OCI-LY7 (cell line): ENCODE measurements at regions not wholly inside any gene's neighbourhood (a gene's known extent, or its start where the extent isn't known, plus 50 kb on each side); places are given as distances from the start of the nearest gene placed in this dataset.

ENCODE experiments used
- BruUV-seq: library from RNA; stranded (reverse); fragments of 400-500 nt; replicated peaks from 2 replicates; lab custom pipeline; 2021; lab: Mats Ljungman, UMichigan
- CTCF ChIA-PET: fragments of 300-600 bp; sonication (Branson Sonifier 250); formaldehyde crosslinking; loops from one replicate; lab custom pipeline; 2022; ENCODE audit warnings: antibody characterized with exemption; ENCODE audit not compliant: unreplicated experiment; lab: Charles Lee
- POLR2A ChIA-PET: fragments of 300-600 bp; sonication (Branson Sonifier 250); formaldehyde crosslinking; loops from one replicate; lab custom pipeline; 2022; ENCODE audit warnings: antibody characterized with exemption; lab: Charles Lee
- DNase-seq: peaks from one replicate; pipeline ENCODE4 v3.0.0-alpha.2; 2015; ENCODE audit warnings: low spot score
- H2AFZ ChIP-seq: fragments of 200-600 bp; sonication (generic), shearing (Covaris generic); 2 replicates; pipeline ENCODE4 v1.6.1; 2014; ENCODE audit warnings: mild to moderate bottlenecking, antibody characterized with exemption, low read length, moderate library complexity
- H3K27ac ChIP-seq: fragments of 200-600 bp; sonication (generic); 2 replicates; pipeline ENCODE4 v1.5.1; 2014; ENCODE audit warnings: mixed run types, low read depth, mild to moderate bottlenecking, moderate library complexity, low read length, inconsistent platforms; ENCODE audit not compliant: poor library complexity, severe bottlenecking
- H3K36me3 ChIP-seq: fragments of 200-600 bp; sonication (generic); 2 replicates; pipeline ENCODE4 v1.6.1; 2014; ENCODE audit warnings: mild to moderate bottlenecking, antibody characterized with exemption, low read length, moderate library complexity, mixed read lengths; ENCODE audit not compliant: insufficient read depth
- H3K4me1 ChIP-seq: fragments of 200-600 bp; sonication (generic); 2 replicates; pipeline ENCODE4 v1.5.1; 2014; ENCODE audit warnings: mild to moderate bottlenecking, low read length; ENCODE audit not compliant: insufficient read depth, poor library complexity, severe bottlenecking
- H3K4me2 ChIP-seq: fragments of 200-600 bp; sonication (generic); 2 replicates; pipeline ENCODE4 v1.6.1; 2014; ENCODE audit warnings: mild to moderate bottlenecking, low read length
- H3K4me3 ChIP-seq: fragments of 200-600 bp; sonication (generic); 2 replicates; pipeline ENCODE4 v1.5.1; 2014; ENCODE audit warnings: mild to moderate bottlenecking, low read depth, low read length; ENCODE audit not compliant: poor library complexity, severe bottlenecking
- H3K79me2 ChIP-seq: fragments of 200-600 bp; sonication (generic); 2 replicates; pipeline ENCODE4 v1.6.1; 2016; ENCODE audit warnings: low read depth, mild to moderate bottlenecking, low read length, moderate library complexity, mixed read lengths; ENCODE audit not compliant: insufficient read depth
- H3K9me2 ChIP-seq: fragments of 200-600 bp; sonication (generic); 2 replicates; pipeline ENCODE4 v1.6.1; 2016; ENCODE audit warnings: mild to moderate bottlenecking, low read length, mixed read lengths; ENCODE audit not compliant: insufficient read depth
- H3K9me3 ChIP-seq: fragments of 200-600 bp; sonication (generic); 2 replicates; pipeline ENCODE4 v1.6.1; 2014; ENCODE audit warnings: mild to moderate bottlenecking, mixed run types, low read length, mixed read lengths
- H4K20me1 ChIP-seq: fragments of 200-600 bp; sonication (generic); 2 replicates; pipeline ENCODE4 v1.6.1; 2014; ENCODE audit warnings: mild to moderate bottlenecking, antibody characterized with exemption, low read length, moderate library complexity, mixed read lengths; ENCODE audit not compliant: insufficient read depth
- CTCF ChIP-seq: fragments of 200-600 bp; sonication (generic); conservative IDR thresholded peaks from 2 replicates; pipeline ENCODE4 v1.5.1; 2014; ENCODE audit warnings: mild to moderate bottlenecking, antibody characterized with exemption, low read length, moderate library complexity, mixed read lengths
- EZH2phosphoT487 ChIP-seq: fragments of 200-600 bp; sonication (generic); IDR thresholded peaks from 2 replicates; pipeline ENCODE4 v1.6.1; 2018; ENCODE audit warnings: low read depth, borderline replicate concordance, mild to moderate bottlenecking, mixed run types, antibody characterized with exemption, low read length, moderate library complexity, mixed read lengths
- intact Hi-C: fragments of 100-400 bp; cut with micrococcal nuclease; formaldehyde crosslinking; loops from one replicate; pipeline ENCODE4 v1.10.0; 2022; ENCODE audit not compliant: unreplicated experiment

GRCh38 chr10:131840788-131841118 lies 60.1 kb upstream of the PPP2R2D start:
- intact Hi-C loops: no loop called here
- H3K9me3 ChIP-seq: no peaks in the 10 kb centered on the region
- CTCF ChIA-PET: no interaction called here
- H3K4me1 ChIP-seq: no peaks in the 10 kb centered on the region
- no peak overlapping the region for H3K4me2 ChIP-seq
- POLR2A ChIA-PET: no interaction called here
- H2AFZ ChIP-seq: no peak overlapping the region
- H3K27ac ChIP-seq: no peak overlapping the region
- DNase-seq: no peak
- no peak overlapping the region for H3K4me3 ChIP-seq
- TF ChIP-seq CTCF (no peak), EZH2phosphoT487 (no peak)
- no peaks in the 10 kb centered on the region for H3K79me2 ChIP-seq
- no peaks in the 10 kb centered on the region for H3K9me2 ChIP-seq
- H3K36me3 ChIP-seq: no peaks in the 10 kb centered on the region
- no TSS peak for BruUV-seq
- no peaks in the 10 kb centered on the region for H4K20me1 ChIP-seq

- Histone ChIP-seq H3K4me2 (no peak overlapping the region), H3K4me3 (no peak overlapping the region), H4K20me1 (no peaks in the 10 kb centered on the region), H3K9me3 (no peaks in the 10 kb centered on the region), H3K4me1 (no peaks in the 10 kb centered on the region), H3K36me3 (no peaks in the 10 kb centered on the region), H3K27ac (no peak overlapping the region), H2AFZ (no peak overlapping the region), H3K79me2 (no peaks in the 10 kb centered on the region), H3K9me2 (no peaks in the 10 kb centered on the region)
- ChIA-PET CTCF (no interaction called here), POLR2A (interaction anchor here (0.6 kb wide), 1 partner anchor 349 kb away, joined by 3 read pairs; no protein-coding TSS in a partner anchor)
- no peak for DNase-seq
- TF ChIP-seq CTCF (no peak), EZH2phosphoT487 (no peak)
- intact Hi-C loops: no loop called here
- no TSS peak for BruUV-seq
Measured at GRCh38 chr10:131841131-131841660, 59.6 kb upstream of the PPP2R2D start.

DNA sequence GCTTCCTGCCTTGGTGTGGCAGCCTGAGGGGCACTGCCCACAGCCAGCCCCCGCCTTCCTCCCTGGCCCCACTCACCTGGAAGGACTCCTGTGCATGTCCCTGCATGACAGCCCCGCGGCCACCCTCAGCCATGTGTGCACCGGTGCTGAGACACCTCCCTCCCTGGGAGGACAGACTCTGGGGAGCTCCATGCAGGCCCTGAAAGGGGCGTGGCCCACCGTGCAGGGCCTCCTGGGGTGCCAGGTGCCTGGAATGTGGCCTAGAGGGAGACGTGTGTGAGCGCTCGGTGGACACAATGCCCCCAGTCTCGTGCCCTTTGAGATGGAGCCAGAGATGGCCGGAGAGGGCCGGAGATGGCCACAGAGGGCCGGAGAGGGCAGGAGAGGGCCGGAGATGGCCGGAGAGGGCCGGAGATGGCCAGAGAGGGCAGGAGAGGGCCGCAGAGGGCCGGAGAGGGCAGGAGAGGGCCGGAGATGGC lies 59.1 kb upstream of the PPP2R2D start:
- H2AFZ ChIP-seq: no peak overlapping the region
- intact Hi-C loops: no loop called here
- POLR2A ChIA-PET: interaction anchor here (0.6 kb wide), 1 partner anchor 350 kb away, joined by 3 read pairs; no protein-coding TSS in a partner anchor
- H3K9me2 ChIP-seq: no peaks in the 10 kb centered on the region
- H4K20me1 ChIP-seq: no peaks in the 10 kb centered on the region
- H3K79me2 ChIP-seq: no peaks in the 10 kb centered on the region
- H3K4me3 ChIP-seq: no peak overlapping the region
- no peaks in the 10 kb centered on the region for H3K4me1 ChIP-seq
- H3K36me3 ChIP-seq: no peaks in the 10 kb centered on the region
- H3K4me2 ChIP-seq: no peak overlapping the region
- DNase-seq: no peak
- H3K9me3 ChIP-seq: no peaks in the 10 kb centered on the region
- TF ChIP-seq CTCF (no peak), EZH2phosphoT487 (no peak)
- no peak overlapping the region for H3K27ac ChIP-seq
- no TSS peak for BruUV-seq
- CTCF ChIA-PET: no interaction called here
